Trophoblast cell (in vitro differentiated cells and primary cell): ENCODE measurements at regions not wholly inside any gene's neighbourhood (a gene's known extent, or its start where the extent isn't known, plus 50 kb on each side); places are given as distances from the start of the nearest gene placed in this dataset.

Experiments
- DNase-seq, 2 donors: peaks; one replicate each; pipeline ENCODE4 v3.0.0-alpha.2; 2016
- H2AFZ ChIP-seq: 2 replicates; pipeline ENCODE4 v1.6.1; 2013; ENCODE audit warnings: low read length, moderate library complexity, mild to moderate bottlenecking; ENCODE audit not compliant: insufficient read depth, poor library complexity
- H2AK5ac ChIP-seq: 2 replicates; pipeline ENCODE4 v1.6.1; 2013; ENCODE audit warnings: mild to moderate bottlenecking, low read length
- H2BK120ac ChIP-seq: 2 replicates; pipeline ENCODE4 v1.6.1; 2013; ENCODE audit warnings: low read length, mild to moderate bottlenecking, moderate library complexity; ENCODE audit not compliant: insufficient read depth, poor library complexity
- H2BK12ac ChIP-seq: 2 replicates; pipeline ENCODE4 v1.6.1; 2013; ENCODE audit warnings: mild to moderate bottlenecking, low read length, moderate library complexity
- H2BK5ac ChIP-seq: 2 replicates; pipeline ENCODE4 v1.6.1; 2013; ENCODE audit warnings: low read length, low read depth, moderate library complexity, mild to moderate bottlenecking; ENCODE audit not compliant: poor library complexity
- H3K14ac ChIP-seq: 2 replicates; pipeline ENCODE4 v1.6.1; 2013; ENCODE audit warnings: mild to moderate bottlenecking, low read length
- H3K18ac ChIP-seq: 2 replicates; pipeline ENCODE4 v1.6.1; 2013; ENCODE audit warnings: mild to moderate bottlenecking, low read length
- H3K23ac ChIP-seq: 2 replicates; pipeline ENCODE4 v1.6.1; 2013; ENCODE audit warnings: low read length
- H3K27ac ChIP-seq: 2 replicates; pipeline ENCODE4 v1.5.1; 2013; ENCODE audit warnings: low read depth, mild to moderate bottlenecking, inconsistent platforms, low read length, moderate library complexity
- H3K27me3 ChIP-seq: 2 replicates; pipeline ENCODE4 v1.6.1; 2013; ENCODE audit warnings: inconsistent platforms, mild to moderate bottlenecking, low read length, moderate library complexity; ENCODE audit not compliant: insufficient read depth
- H3K36me3 ChIP-seq, 2 experiments: 1 replicate in 1 of 2; 2 replicates in 1 of 2; pipeline ENCODE4 v1.6.1; 2013; ENCODE audit warnings: low read length in 2 of 2, mild to moderate bottlenecking in 2 of 2, moderate library complexity in 1 of 2; ENCODE audit not compliant: insufficient read depth in 2 of 2, control insufficient read depth in 1 of 2
- H3K4ac ChIP-seq: 2 replicates; pipeline ENCODE4 v1.6.1; 2013; ENCODE audit warnings: low read depth, mild to moderate bottlenecking, low read length, moderate library complexity
- H3K4me1 ChIP-seq, 2 experiments: 1 replicate in 1 of 2; 2 replicates in 1 of 2; pipeline ENCODE4 v1.6.1; 2013; ENCODE audit warnings: low read length in 2 of 2, mild to moderate bottlenecking in 2 of 2, moderate library complexity in 1 of 2; ENCODE audit not compliant: insufficient read depth in 2 of 2, control insufficient read depth in 1 of 2
- H3K4me2 ChIP-seq: 2 replicates; pipeline ENCODE4 v1.6.1; 2013; ENCODE audit warnings: inconsistent platforms, mild to moderate bottlenecking, low read length, moderate library complexity
- H3K4me3 ChIP-seq: 2 replicates; pipeline ENCODE4 v1.5.1; 2013; ENCODE audit warnings: mild to moderate bottlenecking, low read depth, low read length, inconsistent platforms
- H3K79me1 ChIP-seq: one replicate; pipeline ENCODE4 v1.6.1; 2013; ENCODE audit warnings: low read length
- H3K79me2 ChIP-seq: 2 replicates; pipeline ENCODE4 v1.6.1; 2013; ENCODE audit warnings: low read length, mild to moderate bottlenecking; ENCODE audit not compliant: control insufficient read depth, insufficient read depth, poor library complexity
- H3K9ac ChIP-seq: 2 replicates; pipeline ENCODE4 v1.6.1; 2013; ENCODE audit warnings: mild to moderate bottlenecking, low read length
- H3K9me3 ChIP-seq: 2 replicates; pipeline ENCODE4 v1.6.1; 2013; ENCODE audit warnings: low read depth, mild to moderate bottlenecking, control low read depth, inconsistent platforms, low read length; ENCODE audit not compliant: insufficient read depth
- H4K12ac ChIP-seq: 2 replicates; pipeline ENCODE4 v1.6.1; 2013; ENCODE audit warnings: low read depth, mild to moderate bottlenecking, low read length, moderate library complexity
- H4K8ac ChIP-seq: 2 replicates; pipeline ENCODE4 v1.6.1; 2013; ENCODE audit warnings: low read depth, mild to moderate bottlenecking, low read length, moderate library complexity
- H4K91ac ChIP-seq: one replicate; pipeline ENCODE4 v1.6.1; 2013; ENCODE audit warnings: low read depth, mild to moderate bottlenecking, low read length, moderate library complexity
- WGBS: extraction: QIAGEN DNeasy Blood & Tissue Kit; methylation state at CpG from one replicate; pipeline ENCODE4 v1.1.7; 2013; ENCODE audit warnings: missing lambda C conversion rate; ENCODE audit not compliant: insufficient read length, insufficient coverage; ENCODE audit errors: extremely low coverage; 5-methylcytosine and 5-hydroxymethylcytosine counted together

- Histone ChIP-seq H2AK5ac (no peak overlapping the region), H3K4me1 (no peaks in the 10 kb centered on the region), H3K9me3 (peaks cover 1% of the 10 kb centered on the region), H3K23ac (no peak overlapping the region), H3K18ac (no peak overlapping the region), H3K14ac (no peak overlapping the region), H2AFZ (no peak overlapping the region), H3K79me1 (no peaks in the 10 kb centered on the region), H3K4ac (no peak overlapping the region), H3K27ac (no peak overlapping the region), H2BK5ac (no peak overlapping the region), H2BK120ac (no peak overlapping the region), H4K91ac (no peak overlapping the region), H4K8ac (no peak overlapping the region), H3K79me2 (no peaks in the 10 kb centered on the region), H3K9ac (no peak overlapping the region), H2BK12ac (no peak overlapping the region), H4K12ac (no peak overlapping the region), H3K4me2 (no peak overlapping the region), H3K36me3 (no peaks in the 10 kb centered on the region), H3K27me3 (peaks cover 3% of the 10 kb centered on the region), H3K4me3 (no peak overlapping the region)
- no peak for DNase-seq
- WGBS = no CpG with 5 or more reads among the region's 3 CpGs
Observed at GRCh38 chr12:127278351-127278750, 988.6 kb upstream of the TMEM132C start.

GRCh38 chr12:127280393-127281275 lies 986.3 kb upstream of the TMEM132C start:
- WGBS = no CpG with 5 or more reads among the region's 43 CpGs
- no peak overlapping the region for H4K8ac ChIP-seq

GRCh38 chr12:127282786-127283565 lies 984.0 kb upstream of the TMEM132C start:
- no CpG with 5 or more reads among the region's 7 CpGs for WGBS
- H4K91ac ChIP-seq = no peak overlapping the region

More at GRCh38 chr12:127280393-127281275, 986.3 kb upstream of the TMEM132C start:
- H3K9ac ChIP-seq = no peak overlapping the region
- no peak overlapping the region for H3K4ac ChIP-seq
- H2BK120ac ChIP-seq = no peak overlapping the region
- H3K79me2 ChIP-seq = no peaks in the 10 kb centered on the region
- no peaks in the 10 kb centered on the region for H3K79me1 ChIP-seq
- H3K4me1 ChIP-seq = no peaks in the 10 kb centered on the region
- no peak overlapping the region for H2BK5ac ChIP-seq
- peaks cover 3% of the 10 kb centered on the region for H3K27me3 ChIP-seq
- no peak overlapping the region for H3K23ac ChIP-seq
- no peak overlapping the region for H3K18ac ChIP-seq
- no peak overlapping the region for H3K4me2 ChIP-seq
- peak in 1 of 2 donors; percentile 35 for DNase-seq
- no peak overlapping the region for H3K27ac ChIP-seq
- H2AFZ ChIP-seq = no peak overlapping the region
- H3K9me3 ChIP-seq = peaks cover 1% of the 10 kb centered on the region
- H3K14ac ChIP-seq = no peak overlapping the region
- H2AK5ac ChIP-seq = no peak overlapping the region
- no peak overlapping the region for H3K4me3 ChIP-seq
- no peak overlapping the region for H2BK12ac ChIP-seq
- no peak overlapping the region for H4K12ac ChIP-seq
- H3K36me3 ChIP-seq = no peaks in the 10 kb centered on the region
- no peak overlapping the region for H4K91ac ChIP-seq

GRCh38 chr12:127284021-127284420 lies 982.9 kb upstream of the TMEM132C start:
- Histone ChIP-seq H3K27ac (no peak overlapping the region), H3K18ac (no peak overlapping the region), H3K9me3 (peaks cover 1% of the 10 kb centered on the region), H3K79me1 (no peaks in the 10 kb centered on the region), H3K27me3 (peaks cover 3% of the 10 kb centered on the region), H3K79me2 (no peaks in the 10 kb centered on the region), H3K23ac (no peak overlapping the region), H3K4me3 (no peak overlapping the region), H2AFZ (no peak overlapping the region), H3K4ac (no peak overlapping the region), H3K4me1 (no peaks in the 10 kb centered on the region), H2BK12ac (no peak overlapping the region), H4K12ac (no peak overlapping the region), H4K91ac (no peak overlapping the region), H3K36me3 (no peaks in the 10 kb centered on the region), H2AK5ac (no peak overlapping the region), H2BK5ac (no peak overlapping the region), H3K14ac (no peak overlapping the region), H4K8ac (no peak overlapping the region), H2BK120ac (no peak overlapping the region), H3K4me2 (no peak overlapping the region), H3K9ac (no peak overlapping the region)
- no CpG with 5 or more reads among the region's 6 CpGs for WGBS
- no peak for DNase-seq

More at GRCh38 chr12:127282786-127283565, 984.0 kb upstream of the TMEM132C start:
- Histone ChIP-seq H3K4me1 (no peaks in the 10 kb centered on the region), H3K9me3 (peaks cover 1% of the 10 kb centered on the region), H3K9ac (no peak overlapping the region), H3K4me2 (no peak overlapping the region), H3K4me3 (no peak overlapping the region), H2AK5ac (no peak overlapping the region), H4K12ac (no peak overlapping the region), H2BK12ac (no peak overlapping the region), H3K18ac (no peak overlapping the region), H3K14ac (no peak overlapping the region), H2AFZ (no peak overlapping the region), H2BK120ac (no peak overlapping the region), H3K23ac (no peak overlapping the region), H3K27me3 (peaks cover 3% of the 10 kb centered on the region), H3K27ac (no peak overlapping the region), H3K4ac (no peak overlapping the region), H4K8ac (no peak overlapping the region), H2BK5ac (no peak overlapping the region), H3K79me1 (no peaks in the 10 kb centered on the region), H3K36me3 (no peaks in the 10 kb centered on the region), H3K79me2 (no peaks in the 10 kb centered on the region)
- no peak for DNase-seq
